Neural crest cell (in vitro differentiated cells): ENCODE measurements at regions not wholly inside any gene's neighbourhood (a gene's known extent, or its start where the extent isn't known, plus 50 kb on each side); places are given as distances from the start of the nearest gene placed in this dataset.

Source experiments
- DNase-seq: peaks from one replicate; pipeline ENCODE4 v3.0.0; 2021; ENCODE audit warnings: low read depth, mixed read lengths, low spot score
- H3K27ac Mint-ChIP-seq: one replicate; pipeline ENCODE4 v1.8.0; 2021; ENCODE audit warnings: mild to moderate bottlenecking, mixed read lengths; ENCODE audit not compliant: unreplicated experiment
- H3K27me3 Mint-ChIP-seq: 2 replicates; pipeline ENCODE4 v1.8.0; 2021; ENCODE audit warnings: low read depth, mild to moderate bottlenecking, mixed read lengths
- H3K36me3 Mint-ChIP-seq: 2 replicates; pipeline ENCODE4 v1.8.0; 2021; ENCODE audit warnings: low read depth, mild to moderate bottlenecking, mixed read lengths
- H3K4me1 Mint-ChIP-seq: 2 replicates; pipeline ENCODE4 v1.8.0; 2021; ENCODE audit warnings: mixed read lengths
- H3K4me3 Mint-ChIP-seq: one replicate; pipeline ENCODE4 v1.8.0; 2021; ENCODE audit warnings: mild to moderate bottlenecking, mixed read lengths
- H3K9me3 Mint-ChIP-seq: 2 replicates; pipeline ENCODE4 v1.8.0; 2021; ENCODE audit warnings: mixed read lengths
- CTCF ChIP-seq: fragments of 200-600 bp; sonication (generic); conservative IDR thresholded peaks from 2 replicates; pipeline ENCODE4 v1.5.0; 2021; ENCODE audit warnings: antibody characterized with exemption, mild to moderate bottlenecking

GRCh38 chr16:9380221-9380620 lies 288.8 kb downstream of the HAPSTR1 start:
- Mint-ChIP-seq H3K4me1 (peaks cover 14% of the 10 kb centered on the region), H3K27ac (no peak overlapping the region), H3K27me3 (peaks cover 6% of the 10 kb centered on the region), H3K36me3 (no peaks in the 10 kb centered on the region), H3K4me3 (no peak overlapping the region), H3K9me3 (no peaks in the 10 kb centered on the region)
- no peak for TF ChIP-seq CTCF
- no peak for DNase-seq

- DNase-seq: no peak
- Mint-ChIP-seq H3K36me3 (no peaks in the 10 kb centered on the region), H3K4me3 (no peak overlapping the region), H3K27me3 (peaks cover 9% of the 10 kb centered on the region), H3K27ac (no peak overlapping the region), H3K4me1 (peaks cover 14% of the 10 kb centered on the region), H3K9me3 (no peaks in the 10 kb centered on the region)
- TF ChIP-seq CTCF: no peak
These were observed 290.0 kb downstream of the HAPSTR1 start for GRCh38 chr16:9381399-9381798.

GRCh38 chr16:9381905-9382304 lies 290.5 kb downstream of the HAPSTR1 start:
- no peak for TF ChIP-seq CTCF
- peaks cover 14% of the 10 kb centered on the region for H3K4me1 Mint-ChIP-seq
- H3K4me3 Mint-ChIP-seq: no peak overlapping the region
- no peak for DNase-seq
- H3K9me3 Mint-ChIP-seq: no peaks in the 10 kb centered on the region
- peaks cover 9% of the 10 kb centered on the region for H3K27me3 Mint-ChIP-seq
- H3K27ac Mint-ChIP-seq: no peak overlapping the region
- no peaks in the 10 kb centered on the region for H3K36me3 Mint-ChIP-seq

DNA sequence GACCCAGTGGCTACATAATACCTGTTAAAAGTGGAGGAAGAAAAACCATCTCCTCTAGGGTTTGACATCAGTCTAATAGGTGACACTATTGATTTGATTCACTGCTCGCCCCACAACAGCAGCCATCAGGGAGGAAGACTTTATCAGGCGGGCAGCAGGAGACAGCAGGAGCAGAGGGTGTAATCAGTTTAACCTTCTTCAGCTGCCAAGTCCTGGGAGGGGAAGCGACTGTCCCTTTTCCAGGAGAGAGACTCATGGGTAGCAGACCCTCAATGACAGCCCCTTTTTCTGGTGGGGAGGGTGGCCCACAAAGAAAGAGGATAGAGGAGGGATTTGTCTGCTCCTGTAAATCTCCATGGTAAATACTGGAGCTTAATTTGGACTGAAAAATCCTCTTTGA lies 291.8 kb downstream of the HAPSTR1 start:
- peaks cover 3% of the 10 kb centered on the region for H3K9me3 Mint-ChIP-seq
- peaks cover 14% of the 10 kb centered on the region for H3K4me1 Mint-ChIP-seq
- H3K27me3 Mint-ChIP-seq: peaks cover 13% of the 10 kb centered on the region
- TF ChIP-seq CTCF: no peak
- H3K27ac Mint-ChIP-seq: no peak overlapping the region
- DNase-seq: no peak
- no peaks in the 10 kb centered on the region for H3K36me3 Mint-ChIP-seq
- no peak overlapping the region for H3K4me3 Mint-ChIP-seq

DNA sequence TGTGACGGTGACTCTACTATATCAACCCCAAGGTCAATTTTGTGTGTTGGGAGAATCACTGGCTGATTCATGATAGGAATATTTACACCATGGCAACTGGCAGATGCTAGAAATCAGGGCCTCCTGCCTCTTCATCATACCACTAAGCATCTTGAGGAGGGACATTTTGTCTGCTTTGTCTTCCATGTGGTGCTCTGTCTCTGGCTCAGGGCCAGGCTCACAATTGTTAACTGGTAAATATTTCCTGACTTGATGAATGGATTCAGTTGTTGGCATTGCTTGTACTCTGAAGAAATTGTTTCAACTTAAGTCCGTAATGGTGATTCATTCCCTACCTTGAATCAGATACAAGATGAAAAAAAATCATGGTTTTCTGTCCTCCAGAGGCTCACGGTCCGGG lies 292.7 kb downstream of the HAPSTR1 start:
- peaks cover 18% of the 10 kb centered on the region for H3K27me3 Mint-ChIP-seq
- no peak for TF ChIP-seq CTCF
- H3K27ac Mint-ChIP-seq: no peak overlapping the region
- H3K4me1 Mint-ChIP-seq: peaks cover 10% of the 10 kb centered on the region
- DNase-seq: no peak
- peaks cover 9% of the 10 kb centered on the region for H3K9me3 Mint-ChIP-seq
- H3K4me3 Mint-ChIP-seq: no peak overlapping the region
- H3K36me3 Mint-ChIP-seq: peaks cover 3% of the 10 kb centered on the region
